ENCODE measurements at regions not wholly inside any gene's neighbourhood (a gene's known extent, or its start where the extent isn't known, plus 50 kb on each side); places are given as distances from the start of the nearest gene placed in this dataset.

DNA sequence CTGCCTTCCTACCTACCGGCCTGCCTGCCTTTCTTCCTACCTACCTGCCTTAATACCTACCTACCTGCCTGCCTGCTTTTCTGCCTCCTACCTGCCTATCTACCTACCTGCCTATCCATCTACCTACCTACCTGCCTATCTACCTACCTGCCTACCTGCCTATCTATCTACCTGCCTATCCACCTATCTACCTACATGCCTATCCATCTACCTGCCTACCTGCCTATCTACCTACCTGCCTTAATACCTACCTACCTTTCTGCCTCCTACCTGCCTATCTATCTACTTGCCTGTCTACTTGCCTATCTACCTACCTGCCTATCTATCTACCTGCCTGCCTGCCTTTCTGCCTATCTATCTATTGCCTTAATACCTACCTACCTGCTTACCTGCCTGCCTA lies 383.8 kb upstream of the PSMD7 start (continued):
- TF ChIP-seq, protein P1, sequence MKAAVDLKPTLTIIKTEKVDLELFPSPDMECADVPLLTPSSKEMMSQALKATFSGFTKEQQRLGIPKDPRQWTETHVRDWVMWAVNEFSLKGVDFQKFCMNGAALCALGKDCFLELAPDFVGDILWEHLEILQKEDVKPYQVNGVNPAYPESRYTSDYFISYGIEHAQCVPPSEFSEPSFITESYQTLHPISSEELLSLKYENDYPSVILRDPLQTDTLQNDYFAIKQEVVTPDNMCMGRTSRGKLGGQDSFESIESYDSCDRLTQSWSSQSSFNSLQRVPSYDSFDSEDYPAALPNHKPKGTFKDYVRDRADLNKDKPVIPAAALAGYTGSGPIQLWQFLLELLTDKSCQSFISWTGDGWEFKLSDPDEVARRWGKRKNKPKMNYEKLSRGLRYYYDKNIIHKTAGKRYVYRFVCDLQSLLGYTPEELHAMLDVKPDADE (IDR thresholded peaks at IDR 0.05), result no peak
- TF ChIP-seq ZNF331 (CRISPR knock-in tag; IDR thresholded peaks at IDR 0.05; ENCODE audit: low read depth), result no peak
- TF ChIP-seq EZH2 (IDR thresholded peaks at IDR 0.05; ENCODE audit: low read depth, unreplicated experiment), result no peak

DNA sequence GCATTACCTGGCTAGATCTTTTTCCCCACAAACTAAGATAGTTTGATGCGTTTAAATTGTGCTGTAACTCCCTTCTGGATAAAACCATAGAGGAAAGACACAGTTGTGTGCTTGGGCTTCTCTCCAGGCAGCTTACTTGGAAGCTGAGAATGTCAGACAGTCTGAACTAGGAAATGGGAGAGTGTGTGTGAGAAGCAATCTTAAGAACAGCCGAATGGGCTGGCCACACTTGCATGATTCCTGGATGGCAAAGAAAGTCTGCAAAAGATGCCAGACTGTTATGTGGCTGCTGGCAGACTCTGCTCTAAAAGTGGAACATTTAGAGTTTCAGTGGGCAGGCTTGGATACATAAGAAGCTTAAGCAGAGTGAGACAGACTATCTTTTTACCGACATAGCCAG lies 384.3 kb upstream of the PSMD7 start:
- Histone ChIP-seq H3K9me2 (ENCODE audit: insufficient read depth) (no peaks in the 10 kb centered on the region), H3K27ac (ENCODE audit: low read depth) (no peak overlapping the region), H3K79me2 (replicated peaks; ENCODE audit: insufficient read depth) (no peaks in the 10 kb centered on the region), H3K4me1 (ENCODE audit: insufficient read depth) (peaks cover 22% of the 10 kb centered on the region), H3K27me3 (ENCODE audit: insufficient read depth) (no peaks in the 10 kb centered on the region), H4K20me1 (replicated peaks; ENCODE audit: insufficient read depth) (no peaks in the 10 kb centered on the region), H3K4me2 (no peak overlapping the region), H3K36me3 (ENCODE audit: insufficient read depth) (no peaks in the 10 kb centered on the region), H3F3A (replicated peaks; ENCODE audit: low read depth) (no peaks in the 10 kb centered on the region), H2AFZ (0 out of 2 replicates have a peak overlapping the region, but pooled peaks have one; percentile 10), H3K4me3 (no peak overlapping the region)
- no peak overlapping the region for H3K27ac Mint-ChIP-seq
- no peaks in the 10 kb centered on the region; the same call in 2 of the 3 replicates for H3K9me3 Mint-ChIP-seq
- H3K4me1 Mint-ChIP-seq, result peaks cover 22% of the 10 kb centered on the region
- no peak overlapping the region for H3K4me3 Mint-ChIP-seq
- peaks cover 3% of the 10 kb centered on the region for H3K27me3 Mint-ChIP-seq (ENCODE audit: insufficient read depth, low read depth, poor library complexity)
- ATAC-seq (no peak), DNase-seq (ENCODE audit: low spot score) (no peak)
- no peaks in the 10 kb centered on the region for H3K36me3 Mint-ChIP-seq (ENCODE audit: low read depth)
- no peak for TF ChIP-seq ZNF114 (CRISPR knock-in tag; IDR thresholded peaks at IDR 0.05)
- TF ChIP-seq NANOG (IDR thresholded peaks at IDR 0.05; ENCODE audit: borderline replicate concordance), result no peak
- no peak for TF ChIP-seq POLR2AphosphoS5 (IDR thresholded peaks at IDR 0.05; ENCODE audit: low read depth)
- TF ChIP-seq JUNB (IDR thresholded peaks at IDR 0.05; ENCODE audit: unreplicated experiment), result no peak
- no peak for TF ChIP-seq ZNF331 (CRISPR knock-in tag; IDR thresholded peaks at IDR 0.05; ENCODE audit: low read depth)
- TF ChIP-seq EZH2phosphoT487 (IDR thresholded peaks at IDR 0.05; ENCODE audit: unreplicated experiment), result no peak
- TF ChIP-seq, protein P2, sequence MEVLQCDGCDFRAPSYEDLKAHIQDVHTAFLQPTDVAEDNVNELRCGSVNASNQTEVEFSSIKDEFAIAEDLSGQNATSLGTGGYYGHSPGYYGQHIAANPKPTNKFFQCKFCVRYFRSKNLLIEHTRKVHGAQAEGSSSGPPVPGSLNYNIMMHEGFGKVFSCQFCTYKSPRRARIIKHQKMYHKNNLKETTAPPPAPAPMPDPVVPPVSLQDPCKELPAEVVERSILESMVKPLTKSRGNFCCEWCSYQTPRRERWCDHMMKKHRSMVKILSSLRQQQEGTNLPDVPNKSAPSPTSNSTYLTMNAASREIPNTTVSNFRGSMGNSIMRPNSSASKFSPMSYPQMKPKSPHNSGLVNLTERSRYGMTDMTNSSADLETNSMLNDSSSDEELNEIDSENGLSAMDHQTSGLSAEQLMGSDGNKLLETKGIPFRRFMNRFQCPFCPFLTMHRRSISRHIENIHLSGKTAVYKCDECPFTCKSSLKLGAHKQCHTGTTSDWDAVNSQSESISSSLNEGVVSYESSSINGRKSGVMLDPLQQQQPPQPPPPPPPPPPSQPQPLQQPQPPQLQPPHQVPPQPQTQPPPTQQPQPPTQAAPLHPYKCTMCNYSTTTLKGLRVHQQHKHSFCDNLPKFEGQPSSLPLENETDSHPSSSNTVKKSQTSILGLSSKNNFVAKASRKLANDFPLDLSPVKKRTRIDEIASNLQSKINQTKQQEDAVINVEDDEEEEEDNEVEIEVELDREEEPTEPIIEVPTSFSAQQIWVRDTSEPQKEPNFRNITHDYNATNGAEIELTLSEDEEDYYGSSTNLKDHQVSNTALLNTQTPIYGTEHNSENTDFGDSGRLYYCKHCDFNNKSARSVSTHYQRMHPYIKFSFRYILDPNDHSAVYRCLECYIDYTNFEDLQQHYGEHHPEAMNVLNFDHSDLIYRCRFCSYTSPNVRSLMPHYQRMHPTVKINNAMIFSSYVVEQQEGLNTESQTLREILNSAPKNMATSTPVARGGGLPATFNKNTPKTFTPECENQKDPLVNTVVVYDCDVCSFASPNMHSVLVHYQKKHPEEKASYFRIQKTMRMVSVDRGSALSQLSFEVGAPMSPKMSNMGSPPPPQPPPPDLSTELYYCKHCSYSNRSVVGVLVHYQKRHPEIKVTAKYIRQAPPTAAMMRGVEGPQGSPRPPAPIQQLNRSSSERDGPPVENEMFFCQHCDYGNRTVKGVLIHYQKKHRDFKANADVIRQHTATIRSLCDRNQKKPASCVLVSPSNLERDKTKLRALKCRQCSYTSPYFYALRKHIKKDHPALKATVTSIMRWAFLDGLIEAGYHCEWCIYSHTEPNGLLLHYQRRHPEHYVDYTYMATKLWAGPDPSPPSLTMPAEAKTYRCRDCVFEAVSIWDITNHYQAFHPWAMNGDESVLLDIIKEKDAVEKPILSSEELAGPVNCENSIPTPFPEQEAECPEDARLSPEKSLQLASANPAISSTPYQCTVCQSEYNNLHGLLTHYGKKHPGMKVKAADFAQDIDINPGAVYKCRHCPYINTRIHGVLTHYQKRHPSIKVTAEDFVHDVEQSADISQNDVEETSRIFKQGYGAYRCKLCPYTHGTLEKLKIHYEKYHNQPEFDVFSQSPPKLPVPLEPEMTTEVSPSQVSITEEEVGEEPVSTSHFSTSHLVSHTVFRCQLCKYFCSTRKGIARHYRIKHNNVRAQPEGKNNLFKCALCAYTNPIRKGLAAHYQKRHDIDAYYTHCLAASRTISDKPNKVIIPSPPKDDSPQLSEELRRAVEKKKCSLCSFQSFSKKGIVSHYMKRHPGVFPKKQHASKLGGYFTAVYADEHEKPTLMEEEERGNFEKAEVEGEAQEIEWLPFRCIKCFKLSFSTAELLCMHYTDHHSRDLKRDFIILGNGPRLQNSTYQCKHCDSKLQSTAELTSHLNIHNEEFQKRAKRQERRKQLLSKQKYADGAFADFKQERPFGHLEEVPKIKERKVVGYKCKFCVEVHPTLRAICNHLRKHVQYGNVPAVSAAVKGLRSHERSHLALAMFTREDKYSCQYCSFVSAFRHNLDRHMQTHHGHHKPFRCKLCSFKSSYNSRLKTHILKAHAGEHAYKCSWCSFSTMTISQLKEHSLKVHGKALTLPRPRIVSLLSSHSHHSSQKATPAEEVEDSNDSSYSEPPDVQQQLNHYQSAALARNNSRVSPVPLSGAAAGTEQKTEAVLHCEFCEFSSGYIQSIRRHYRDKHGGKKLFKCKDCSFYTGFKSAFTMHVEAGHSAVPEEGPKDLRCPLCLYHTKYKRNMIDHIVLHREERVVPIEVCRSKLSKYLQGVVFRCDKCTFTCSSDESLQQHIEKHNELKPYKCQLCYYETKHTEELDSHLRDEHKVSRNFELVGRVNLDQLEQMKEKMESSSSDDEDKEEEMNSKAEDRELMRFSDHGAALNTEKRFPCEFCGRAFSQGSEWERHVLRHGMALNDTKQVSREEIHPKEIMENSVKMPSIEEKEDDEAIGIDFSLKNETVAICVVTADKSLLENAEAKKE (CRISPR knock-in tag; IDR thresholded peaks at IDR 0.05), result no peak
- no peak for TF ChIP-seq CREB1 (CRISPR knock-in tag; IDR thresholded peaks at IDR 0.05; ENCODE audit: low read depth)
- TF ChIP-seq EZH2 (IDR thresholded peaks at IDR 0.05; ENCODE audit: low read depth, unreplicated experiment), result no peak
- TF ChIP-seq, protein P1 (IDR thresholded peaks at IDR 0.05), result no peak
- no peak for TF ChIP-seq STAT1 (IDR thresholded peaks at IDR 0.05; ENCODE audit: unreplicated experiment)
- TF ChIP-seq, protein P3, sequence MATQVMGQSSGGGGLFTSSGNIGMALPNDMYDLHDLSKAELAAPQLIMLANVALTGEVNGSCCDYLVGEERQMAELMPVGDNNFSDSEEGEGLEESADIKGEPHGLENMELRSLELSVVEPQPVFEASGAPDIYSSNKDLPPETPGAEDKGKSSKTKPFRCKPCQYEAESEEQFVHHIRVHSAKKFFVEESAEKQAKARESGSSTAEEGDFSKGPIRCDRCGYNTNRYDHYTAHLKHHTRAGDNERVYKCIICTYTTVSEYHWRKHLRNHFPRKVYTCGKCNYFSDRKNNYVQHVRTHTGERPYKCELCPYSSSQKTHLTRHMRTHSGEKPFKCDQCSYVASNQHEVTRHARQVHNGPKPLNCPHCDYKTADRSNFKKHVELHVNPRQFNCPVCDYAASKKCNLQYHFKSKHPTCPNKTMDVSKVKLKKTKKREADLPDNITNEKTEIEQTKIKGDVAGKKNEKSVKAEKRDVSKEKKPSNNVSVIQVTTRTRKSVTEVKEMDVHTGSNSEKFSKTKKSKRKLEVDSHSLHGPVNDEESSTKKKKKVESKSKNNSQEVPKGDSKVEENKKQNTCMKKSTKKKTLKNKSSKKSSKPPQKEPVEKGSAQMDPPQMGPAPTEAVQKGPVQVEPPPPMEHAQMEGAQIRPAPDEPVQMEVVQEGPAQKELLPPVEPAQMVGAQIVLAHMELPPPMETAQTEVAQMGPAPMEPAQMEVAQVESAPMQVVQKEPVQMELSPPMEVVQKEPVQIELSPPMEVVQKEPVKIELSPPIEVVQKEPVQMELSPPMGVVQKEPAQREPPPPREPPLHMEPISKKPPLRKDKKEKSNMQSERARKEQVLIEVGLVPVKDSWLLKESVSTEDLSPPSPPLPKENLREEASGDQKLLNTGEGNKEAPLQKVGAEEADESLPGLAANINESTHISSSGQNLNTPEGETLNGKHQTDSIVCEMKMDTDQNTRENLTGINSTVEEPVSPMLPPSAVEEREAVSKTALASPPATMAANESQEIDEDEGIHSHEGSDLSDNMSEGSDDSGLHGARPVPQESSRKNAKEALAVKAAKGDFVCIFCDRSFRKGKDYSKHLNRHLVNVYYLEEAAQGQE (IDR thresholded peaks at IDR 0.05; ENCODE audit: unreplicated experiment), result no peak
